Right lobe of liver (tissue), 6 donors: ENCODE measurements at regions not wholly inside any gene's neighbourhood (a gene's known extent, or its start where the extent isn't known, plus 50 kb on each side); places are given as distances from the start of the nearest gene placed in this dataset.

Source experiments
- ATAC-seq, 4 donors: fragments of 200-7000 bp; cut with Tn5 transposase; one replicate each; pipeline ENCODE4 v1.9.1; 2020; ENCODE audit warnings: mild to moderate bottlenecking in 4 of 4, moderate library complexity in 4 of 4
- DNase-seq, 3 donors: peaks; one replicate each; pipeline ENCODE4 v3.0.0-alpha.2; 2020
- H3K27ac ChIP-seq, 3 donors: fragments of 200-600 bp; one replicate each; pipeline ENCODE4 v1.8.0; 2022
- H3K27me3 ChIP-seq, 2 donors: fragments of 200-600 bp; one replicate each; pipeline ENCODE4 v1.8.0; 2022
- H3K36me3 ChIP-seq, 4 donors: fragments of 200-600 bp; sonication (generic) in 1 of 4; one replicate each; pipeline versions ENCODE4 v1.5.1 to v1.8.0; 2017 to 2022; ENCODE audit warnings: control low read depth in 1 of 4
- H3K4me1 ChIP-seq, 4 donors: fragments of 200-600 bp; sonication (generic) in 1 of 4; one replicate each; pipeline versions ENCODE4 v1.5.1 to v1.8.0; 2017 to 2022; ENCODE audit warnings: control low read depth in 1 of 4
- H3K4me3 ChIP-seq, 3 donors: fragments of 200-600 bp; one replicate each; pipeline ENCODE4 v1.8.0; 2022
- H3K9me3 ChIP-seq, 4 donors: fragments of 200-600 bp; sonication (generic) in 1 of 4; one replicate each; pipeline versions ENCODE4 v1.5.1 to v1.8.0; 2017 to 2022; ENCODE audit warnings: control low read depth in 1 of 4
- POLR2A ChIP-seq: fragments of 450-650 bp; IDR thresholded peaks from one replicate; pipeline ENCODE4 v1.6.1; 2017; ENCODE audit warnings: antibody characterized with exemption, mild to moderate bottlenecking
- WGBS: methylation state at CpG from one replicate; pipeline ENCODE4 v1.1.6; 2018; ENCODE audit warnings: low coverage, low lambda C conversion rate; ENCODE audit not compliant: insufficient coverage; ENCODE audit errors: missing lambda C conversion rate; 5-methylcytosine and 5-hydroxymethylcytosine counted together
- intact Hi-C, 2 donors: fragments of 100-400 bp; cut with DNase I; formaldehyde crosslinking; loops; one replicate each; pipeline versions ENCODE4 v1.11.2 to v1.14.1; 2022
- TF ChIP-seq, protein P1 (sequence below), 4 donors: fragments of 200-600 bp in 3 of 4; fragments of 450-650 bp in 1 of 4; IDR thresholded peaks; one replicate each; pipeline versions ENCODE4 v1.5.1 to v1.8.0; 2016 to 2022; ENCODE audit warnings: antibody characterized with exemption in 4 of 4, mild to moderate bottlenecking in 2 of 4
- donor health status: DM: no; HTN: yes; CAD: no.
- donor health status: DM: no; HTN: no; CAD: no.
- donor health status: DM: no; HTN: no; CAD: no.
- donor health status: DM: no; HTN: yes; CAD: no.
- donor health status: DM: no; HTN: yes; CAD: no.

DNA sequence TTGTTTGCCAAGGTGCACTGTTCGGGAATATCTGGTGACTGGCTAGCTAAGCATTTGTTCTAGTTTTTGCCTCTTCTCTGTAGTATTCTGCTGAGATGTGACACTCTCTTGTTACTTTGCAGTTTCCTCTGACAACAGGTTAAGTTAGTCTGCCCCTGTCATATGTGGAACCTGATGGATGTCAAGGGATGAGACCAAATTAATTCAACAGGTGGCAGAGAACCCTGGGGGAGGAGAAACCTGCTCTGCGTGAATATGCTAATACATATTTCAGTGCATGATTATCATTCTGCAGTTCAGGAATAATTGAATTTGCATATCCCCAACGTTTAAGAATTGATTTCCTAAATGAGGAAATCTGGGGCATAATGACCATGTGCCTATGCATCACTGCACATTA lies 777.3 kb downstream of the PDCD6IP start:
- Histone ChIP-seq H3K4me3 (no peak overlapping the region), H3K36me3 (no peaks in the 10 kb centered on the region), H3K9me3 (no peaks in the 10 kb centered on the region), H3K27me3 (no peaks in the 10 kb centered on the region), H3K27ac (no peak overlapping the region), H3K4me1 (no peaks in the 10 kb centered on the region)
- ATAC-seq, result no peak
- intact Hi-C loops, result no loop called here
- DNase-seq, result no peak
- WGBS, result 33% methylated on average over 3 of the region's 3 CpGs
- TF ChIP-seq POLR2A, result no peak
- TF ChIP-seq, protein P1, sequence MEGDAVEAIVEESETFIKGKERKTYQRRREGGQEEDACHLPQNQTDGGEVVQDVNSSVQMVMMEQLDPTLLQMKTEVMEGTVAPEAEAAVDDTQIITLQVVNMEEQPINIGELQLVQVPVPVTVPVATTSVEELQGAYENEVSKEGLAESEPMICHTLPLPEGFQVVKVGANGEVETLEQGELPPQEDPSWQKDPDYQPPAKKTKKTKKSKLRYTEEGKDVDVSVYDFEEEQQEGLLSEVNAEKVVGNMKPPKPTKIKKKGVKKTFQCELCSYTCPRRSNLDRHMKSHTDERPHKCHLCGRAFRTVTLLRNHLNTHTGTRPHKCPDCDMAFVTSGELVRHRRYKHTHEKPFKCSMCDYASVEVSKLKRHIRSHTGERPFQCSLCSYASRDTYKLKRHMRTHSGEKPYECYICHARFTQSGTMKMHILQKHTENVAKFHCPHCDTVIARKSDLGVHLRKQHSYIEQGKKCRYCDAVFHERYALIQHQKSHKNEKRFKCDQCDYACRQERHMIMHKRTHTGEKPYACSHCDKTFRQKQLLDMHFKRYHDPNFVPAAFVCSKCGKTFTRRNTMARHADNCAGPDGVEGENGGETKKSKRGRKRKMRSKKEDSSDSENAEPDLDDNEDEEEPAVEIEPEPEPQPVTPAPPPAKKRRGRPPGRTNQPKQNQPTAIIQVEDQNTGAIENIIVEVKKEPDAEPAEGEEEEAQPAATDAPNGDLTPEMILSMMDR (IDR thresholded peaks at IDR 0.05), result no peak

DNA sequence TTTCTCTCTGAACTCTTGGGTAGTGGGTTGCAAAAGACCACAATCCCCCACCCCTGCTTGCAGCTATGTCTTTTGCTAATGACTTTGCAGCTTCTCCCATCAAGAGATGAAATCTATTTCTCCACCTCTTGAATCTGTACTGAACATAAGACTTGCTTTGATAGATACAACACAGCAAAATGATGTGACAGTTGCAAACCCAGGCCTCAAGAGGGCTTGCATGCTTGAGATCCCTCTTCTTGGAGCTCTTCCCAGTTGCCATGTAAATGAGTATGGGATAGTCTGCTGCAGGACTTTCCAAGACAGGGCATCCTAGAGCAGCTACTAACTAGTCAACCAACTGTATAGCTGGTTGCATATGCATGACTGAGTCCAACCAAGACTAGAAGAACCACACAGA lies 783.6 kb downstream of the PDCD6IP start:
- TF ChIP-seq, protein P1 (IDR thresholded peaks at IDR 0.05), result no peak
- no peak for TF ChIP-seq POLR2A
- no peak overlapping the region for H3K4me3 ChIP-seq
- H3K36me3 ChIP-seq, result no peaks in the 10 kb centered on the region
- H3K27me3 ChIP-seq, result no peaks in the 10 kb centered on the region
- no peak overlapping the region for H3K27ac ChIP-seq
- ATAC-seq (no peak), DNase-seq (no peak)
- no peaks in the 10 kb centered on the region for H3K9me3 ChIP-seq
- no peaks in the 10 kb centered on the region for H3K4me1 ChIP-seq
- intact Hi-C loops, result no loop called here

DNA sequence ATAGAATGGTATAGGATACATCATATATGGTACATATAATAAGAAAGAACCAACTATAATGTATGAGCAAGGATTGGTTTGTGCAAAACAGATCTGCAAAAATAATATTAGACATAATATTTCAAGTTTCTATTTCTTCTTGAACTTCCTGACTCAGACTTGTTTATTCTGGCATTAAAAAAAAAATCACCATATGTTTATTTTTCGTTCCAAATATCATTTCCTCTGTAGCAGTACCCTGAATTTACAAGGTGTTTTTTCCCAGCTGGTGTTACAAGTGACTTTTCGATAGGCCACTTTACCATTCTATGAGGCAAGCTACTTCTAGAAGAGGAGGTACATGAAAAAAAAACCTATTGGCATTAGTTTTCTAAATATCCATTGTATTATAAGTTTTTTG lies 785.0 kb downstream of the PDCD6IP start:
- H3K36me3 ChIP-seq, result no peaks in the 10 kb centered on the region
- TF ChIP-seq POLR2A, result no peak
- TF ChIP-seq, protein P1 (IDR thresholded peaks at IDR 0.05), result no peak
- no peaks in the 10 kb centered on the region for H3K4me1 ChIP-seq
- DNase-seq (no peak), ATAC-seq (no peak)
- WGBS, result 46% methylated on average over 2 of the region's 2 CpGs
- intact Hi-C loops, result no loop called here
- no peaks in the 10 kb centered on the region for H3K9me3 ChIP-seq
- no peak overlapping the region for H3K27ac ChIP-seq
- H3K27me3 ChIP-seq, result no peaks in the 10 kb centered on the region
- H3K4me3 ChIP-seq, result no peak overlapping the region

DNA sequence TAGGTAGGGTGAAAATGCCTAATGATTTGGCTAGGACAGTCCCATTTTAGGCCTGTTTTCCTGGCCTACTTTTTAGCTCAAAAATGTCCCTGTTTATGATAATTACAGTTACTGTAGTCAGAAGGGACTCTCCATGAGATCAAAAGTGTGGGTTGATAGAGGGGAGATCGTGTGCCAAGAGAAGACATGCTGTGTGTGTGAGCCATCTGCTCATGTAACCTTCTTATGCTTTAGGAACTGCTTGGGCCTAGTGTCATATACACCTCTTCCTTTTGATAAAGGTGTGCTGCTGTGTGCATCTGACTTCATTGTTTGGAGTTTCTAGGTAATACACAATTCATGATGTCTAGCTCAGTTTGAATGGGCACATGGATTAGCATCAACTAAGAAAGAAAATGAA lies 786.5 kb downstream of the PDCD6IP start:
- no peaks in the 10 kb centered on the region for H3K27me3 ChIP-seq
- H3K4me3 ChIP-seq, result no peak overlapping the region
- intact Hi-C loops, result no loop called here
- 25% methylated on average over 1 of the region's 1 CpG for WGBS
- no peaks in the 10 kb centered on the region for H3K9me3 ChIP-seq
- DNase-seq, result no peak
- no peak for ATAC-seq
- TF ChIP-seq, protein P1 (IDR thresholded peaks at IDR 0.05), result no peak
- no peak for TF ChIP-seq POLR2A
- no peak overlapping the region for H3K27ac ChIP-seq
- no peaks in the 10 kb centered on the region for H3K36me3 ChIP-seq
- no peaks in the 10 kb centered on the region for H3K4me1 ChIP-seq

DNA sequence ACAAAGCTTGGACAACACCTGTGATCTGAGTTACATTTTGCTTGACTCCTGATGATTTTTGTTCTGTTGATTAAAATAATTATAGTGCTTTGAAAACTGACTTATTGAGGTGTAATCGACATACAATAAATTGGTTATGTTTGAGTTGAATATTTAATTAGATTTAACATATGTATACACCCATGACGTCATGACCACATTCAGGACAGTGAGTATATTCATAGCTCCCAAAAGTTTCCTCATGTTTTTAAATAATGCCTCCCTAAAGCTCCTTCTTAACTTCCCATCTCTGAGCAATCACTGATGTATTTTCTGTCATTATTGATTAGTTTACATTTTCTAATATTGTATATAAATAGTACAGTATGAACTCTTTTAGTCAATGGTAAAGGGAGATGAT lies 801.2 kb downstream of the PDCD6IP start:
- no peak for ATAC-seq
- no peak for TF ChIP-seq POLR2A
- TF ChIP-seq, protein P1 (IDR thresholded peaks at IDR 0.05), result no peak

More for the DNA sequence above, 801.2 kb downstream of the PDCD6IP start:
- no peaks in the 10 kb centered on the region for H3K9me3 ChIP-seq
- intact Hi-C loops, result no loop called here
- no peak overlapping the region for H3K4me3 ChIP-seq
- no peak for DNase-seq
- 46% methylated on average over 2 of the region's 2 CpGs for WGBS
- no peaks in the 10 kb centered on the region for H3K4me1 ChIP-seq
- H3K27ac ChIP-seq, result no peak overlapping the region
- H3K27me3 ChIP-seq, result no peaks in the 10 kb centered on the region
- H3K36me3 ChIP-seq, result no peaks in the 10 kb centered on the region
